Effector memory CD8-positive, alpha-beta T cell (primary cell): ENCODE measurements at regions not wholly inside any gene's neighbourhood (a gene's known extent, or its start where the extent isn't known, plus 50 kb on each side); places are given as distances from the start of the nearest gene placed in this dataset.

Source experiments
- ATAC-seq: fragments of 150-1000 bp; cut with Tn5 transposase; replicated peaks from 2 replicates; pipeline ENCODE4 v1.10.0; 2021; ENCODE audit warnings: mild to moderate bottlenecking, moderate library complexity
- DNase-seq, 3 experiments: peaks; one replicate each; pipeline ENCODE4 v3.0.0; 2021
- H3K27ac Mint-ChIP-seq, 2 donors: one replicate each; pipeline ENCODE4 v1.8.0; 2022; ENCODE audit warnings: mild to moderate bottlenecking in 2 of 2, mixed read lengths in 2 of 2, moderate library complexity in 2 of 2
- H3K27me3 Mint-ChIP-seq, 2 donors: one replicate each; pipeline ENCODE4 v1.8.0; 2022; ENCODE audit warnings: mixed read lengths in 2 of 2
- H3K36me3 Mint-ChIP-seq: one replicate; pipeline ENCODE4 v1.8.0; 2022; ENCODE audit warnings: mild to moderate bottlenecking, moderate library complexity, mixed read lengths; ENCODE audit not compliant: insufficient read depth
- H3K4me1 Mint-ChIP-seq, 2 donors: one replicate each; pipeline ENCODE4 v1.8.0; 2022; ENCODE audit warnings: low read depth in 2 of 2, mixed read lengths in 2 of 2
- H3K4me3 Mint-ChIP-seq, 2 donors: one replicate each; pipeline ENCODE4 v1.8.0; 2022; ENCODE audit warnings: mild to moderate bottlenecking in 2 of 2, mixed read lengths in 2 of 2, moderate library complexity in 2 of 2
- H3K9me3 Mint-ChIP-seq, 2 donors: one replicate each; pipeline ENCODE4 v1.8.0; 2022; ENCODE audit warnings: mixed read lengths in 2 of 2

DNA sequence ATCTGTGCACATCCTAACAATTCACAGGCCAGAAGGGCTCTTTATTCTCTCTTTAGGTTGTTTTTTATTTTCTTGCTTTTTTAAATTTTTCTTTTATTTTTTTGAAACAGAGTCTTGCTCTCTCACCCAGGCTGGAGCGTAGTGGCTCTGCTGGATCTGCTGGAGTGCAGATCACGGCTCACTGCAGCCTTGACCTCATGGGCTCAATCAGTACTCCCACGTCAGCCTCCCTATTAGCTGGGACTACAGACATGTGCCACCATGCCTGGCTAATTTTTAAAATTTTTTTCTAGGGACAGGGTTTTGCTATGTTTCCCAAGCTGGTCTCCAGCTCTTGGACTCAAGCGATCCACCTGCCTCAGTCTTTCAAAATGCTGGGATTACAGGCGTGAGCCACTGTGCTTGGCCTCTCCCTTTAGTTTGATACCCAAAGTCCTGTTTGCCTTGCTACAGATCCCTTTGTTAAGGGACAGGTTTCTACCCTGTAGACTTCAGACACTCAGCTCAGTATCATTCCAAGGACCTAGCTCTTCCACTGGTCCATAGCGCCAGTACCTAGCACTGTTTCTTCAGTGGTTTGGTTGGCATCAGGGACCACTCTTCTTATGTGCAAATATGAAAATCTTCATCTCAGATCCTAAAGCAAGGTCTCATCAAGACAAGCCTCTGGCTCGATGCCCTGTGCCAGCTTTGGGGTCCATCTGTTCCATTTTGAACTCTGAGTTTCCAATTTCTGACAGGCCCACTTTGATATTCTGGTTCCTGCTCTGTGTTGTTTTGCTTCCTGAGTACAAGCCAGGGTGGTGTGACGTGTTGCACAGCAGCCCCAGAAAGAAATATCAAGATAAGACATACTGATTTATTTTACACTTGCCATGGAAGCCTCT, 211.7 kb downstream of the FAT3 start:
- no peaks in the 10 kb centered on the region for H3K27me3 Mint-ChIP-seq

DNA sequence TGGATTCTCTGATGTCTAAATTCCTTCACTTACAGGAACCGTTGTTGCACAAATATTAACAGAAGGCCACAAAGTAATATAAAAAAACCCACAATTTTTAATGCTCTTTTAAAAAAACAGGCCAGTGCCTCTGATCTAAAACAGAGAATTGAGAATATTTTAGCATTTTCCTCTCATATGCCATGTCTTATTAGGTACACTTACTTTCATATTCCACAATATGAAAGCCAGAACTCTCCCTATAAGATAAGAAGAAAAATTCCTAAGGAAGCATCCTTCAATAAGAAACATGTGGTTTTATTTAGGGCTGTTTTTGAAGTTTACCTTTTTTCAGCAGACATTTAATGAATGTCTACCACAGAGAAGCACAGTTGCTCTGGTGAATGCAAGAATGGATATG, 214.5 kb downstream of the FAT3 start:
- Mint-ChIP-seq H3K9me3 (peaks cover 6 to 17% of the 10 kb centered on the region in 2 donors), H3K4me1 (no peaks in the 10 kb centered on the region), H3K4me3 (no peak overlapping the region), H3K36me3 (no peaks in the 10 kb centered on the region), H3K27me3 (no peaks in the 10 kb centered on the region), H3K27ac (no peak overlapping the region)
- DNase-seq (no peak), ATAC-seq (no peak)

More for the DNA sequence above, 211.7 kb downstream of the FAT3 start:
- Mint-ChIP-seq H3K9me3 (peaks cover 5 to 17% of the 10 kb centered on the region in 2 donors), H3K36me3 (no peaks in the 10 kb centered on the region), H3K4me3 (no peak overlapping the region), H3K4me1 (no peaks in the 10 kb centered on the region), H3K27ac (no peak overlapping the region)
- no peak for DNase-seq
- ATAC-seq, result no peak

DNA sequence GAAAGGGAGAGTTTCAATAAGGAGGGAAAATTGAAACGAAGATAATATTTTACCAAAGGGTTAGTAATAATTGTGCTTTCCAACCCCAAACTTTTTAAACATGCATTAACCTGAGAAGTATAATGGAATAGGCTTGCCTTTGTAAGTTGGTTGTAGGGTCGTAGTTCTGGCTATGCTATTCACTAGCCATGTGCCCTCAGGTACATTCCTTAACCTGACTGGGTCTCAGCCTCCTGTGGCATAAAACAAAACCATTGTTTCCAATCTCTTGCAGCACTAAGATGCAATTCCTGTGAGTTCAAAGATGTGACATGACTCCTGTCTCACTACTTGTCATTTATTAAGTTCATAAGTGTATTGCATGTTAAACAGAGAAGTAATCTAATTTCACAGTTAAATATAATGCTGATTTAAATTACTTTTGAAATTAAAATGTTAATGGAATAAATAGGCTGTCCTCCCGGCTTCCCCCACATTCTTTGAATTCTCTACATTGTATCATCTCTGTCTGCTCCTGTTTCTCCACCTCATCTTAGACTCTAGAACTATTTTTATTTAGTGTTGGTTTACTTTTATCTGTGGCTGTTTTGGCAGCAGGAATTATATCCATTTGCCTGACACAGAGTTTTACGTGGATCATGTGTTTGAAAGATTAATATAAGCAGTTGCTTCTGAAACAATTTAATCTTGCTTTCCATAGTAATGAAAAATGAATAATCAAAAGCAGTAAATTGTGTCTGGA, 216.3 kb downstream of the FAT3 start:
- Mint-ChIP-seq H3K9me3 (peaks cover 6 to 11% of the 10 kb centered on the region in 2 donors), H3K4me3 (no peak overlapping the region), H3K27ac (no peak overlapping the region), H3K4me1 (no peaks in the 10 kb centered on the region), H3K27me3 (no peaks in the 10 kb centered on the region), H3K36me3 (no peaks in the 10 kb centered on the region)
- DNase-seq (no peak), ATAC-seq (no peak)

DNA sequence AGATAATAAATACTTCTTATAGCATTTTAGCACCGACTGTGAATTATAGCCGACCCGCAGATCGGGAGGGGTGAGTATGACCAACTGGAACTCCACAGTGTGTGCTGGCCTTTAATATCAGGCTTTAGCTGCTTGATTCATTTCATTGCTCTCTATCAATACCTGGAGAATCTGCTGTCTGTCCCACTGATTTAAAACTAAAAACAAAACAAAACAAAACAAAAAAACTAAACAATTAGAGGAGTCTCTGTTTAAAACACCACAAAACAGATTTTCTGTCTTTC, 216.8 kb downstream of the FAT3 start:
- Mint-ChIP-seq H3K27ac (no peak overlapping the region), H3K9me3 (peaks cover 6 to 9% of the 10 kb centered on the region in 2 donors), H3K27me3 (no peaks in the 10 kb centered on the region), H3K36me3 (no peaks in the 10 kb centered on the region), H3K4me3 (no peak overlapping the region), H3K4me1 (no peaks in the 10 kb centered on the region)
- no peak for DNase-seq
- ATAC-seq, result no peak

DNA sequence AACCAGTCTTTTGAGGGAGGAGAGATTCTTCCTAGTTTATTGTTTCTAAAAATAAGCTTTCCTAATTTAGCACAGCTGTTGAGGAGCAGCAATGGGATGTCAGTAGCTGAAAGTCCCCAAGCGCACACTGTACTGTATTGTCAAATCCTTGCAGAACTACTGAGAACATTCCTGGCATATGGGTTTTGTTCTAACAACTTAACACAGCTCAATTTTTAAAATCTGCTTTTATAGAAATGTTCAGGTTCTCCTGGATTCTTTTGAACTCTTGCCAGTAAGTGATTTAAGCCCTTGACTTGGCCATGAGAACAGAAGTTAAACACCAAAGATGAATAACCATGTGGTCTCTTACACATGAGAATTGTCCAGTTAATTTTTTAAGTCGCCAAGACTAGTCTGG, 218.6 kb downstream of the FAT3 start:
- Mint-ChIP-seq H3K9me3 (peaks cover 4 to 9% of the 10 kb centered on the region in 2 donors), H3K27ac (no peak overlapping the region), H3K36me3 (no peaks in the 10 kb centered on the region), H3K4me1 (no peaks in the 10 kb centered on the region), H3K4me3 (no peak overlapping the region), H3K27me3 (no peaks in the 10 kb centered on the region)
- DNase-seq (no peak), ATAC-seq (no peak)

DNA sequence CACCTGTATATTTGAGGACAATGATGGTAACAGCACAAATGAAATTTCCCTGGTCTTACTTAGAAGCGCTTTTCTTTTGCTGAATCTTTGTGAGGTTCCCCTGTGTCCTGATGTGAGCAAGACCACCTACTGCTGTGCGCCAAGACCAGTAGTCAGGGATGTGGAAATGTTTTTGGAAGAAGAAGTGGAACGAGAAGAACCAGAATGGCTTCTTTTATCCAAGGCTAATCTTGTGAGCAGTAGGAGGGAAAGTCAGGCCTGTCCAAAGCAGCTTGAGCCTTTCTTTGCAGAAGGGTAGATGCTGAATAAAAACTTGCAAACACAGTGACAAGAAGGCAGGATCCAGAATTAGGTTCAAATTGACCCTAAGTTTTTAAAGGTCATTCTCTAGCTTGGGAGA, 223.0 kb downstream of the FAT3 start:
- Mint-ChIP-seq H3K27ac (no peak overlapping the region), H3K4me1 (no peaks in the 10 kb centered on the region), H3K4me3 (no peak overlapping the region), H3K27me3 (no peaks in the 10 kb centered on the region), H3K9me3 (peaks cover 0 to 1% of the 10 kb centered on the region in 2 donors), H3K36me3 (no peaks in the 10 kb centered on the region)
- ATAC-seq, result no peak
- no peak for DNase-seq

DNA sequence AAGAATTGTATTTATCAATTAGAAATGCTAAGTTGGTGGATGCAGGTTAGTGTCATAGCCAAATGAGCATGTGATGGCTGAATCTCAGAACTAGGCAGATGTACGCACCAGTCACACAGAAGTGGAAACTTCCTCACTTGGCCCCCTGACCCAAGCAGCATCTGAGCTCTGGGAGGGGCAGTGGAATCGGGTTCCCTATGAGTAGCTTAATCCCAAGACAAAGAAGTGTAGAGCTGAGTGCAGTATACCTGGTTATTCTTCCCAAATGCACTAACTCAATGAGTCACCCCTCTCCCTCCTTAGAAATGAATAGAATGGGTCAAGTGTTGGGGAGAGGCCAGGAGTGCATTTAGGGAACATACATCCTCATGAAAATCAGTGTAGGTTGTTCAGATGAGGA, 224.6 kb downstream of the FAT3 start:
- ATAC-seq (no peak), DNase-seq (no peak)
- H3K27ac Mint-ChIP-seq, result no peak overlapping the region
- H3K4me1 Mint-ChIP-seq, result no peaks in the 10 kb centered on the region
- H3K4me3 Mint-ChIP-seq, result no peak overlapping the region
- no peaks in the 10 kb centered on the region for H3K27me3 Mint-ChIP-seq
- H3K36me3 Mint-ChIP-seq, result no peaks in the 10 kb centered on the region
- no peaks in the 10 kb centered on the region for H3K9me3 Mint-ChIP-seq

DNA sequence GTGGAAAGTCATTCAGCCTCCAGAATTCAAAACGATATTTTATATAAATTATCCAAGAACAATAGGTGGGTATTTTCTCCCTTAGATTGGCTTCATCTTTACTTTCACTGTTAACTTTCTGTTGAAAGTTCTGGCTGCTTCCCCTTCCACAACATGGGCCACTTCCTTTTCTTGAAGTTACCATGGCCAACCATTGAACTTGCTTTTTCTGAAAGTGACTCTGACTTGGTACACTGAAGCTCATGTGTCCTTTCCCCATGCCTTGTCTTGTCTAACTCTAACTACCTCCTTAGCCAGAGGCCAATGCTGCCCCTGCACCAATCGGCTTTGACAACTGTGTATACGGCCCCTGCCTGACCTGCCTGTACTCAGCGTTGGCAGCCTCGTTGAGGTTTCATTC, 225.2 kb downstream of the FAT3 start:
- H3K36me3 Mint-ChIP-seq, result no peaks in the 10 kb centered on the region
- H3K27me3 Mint-ChIP-seq, result no peaks in the 10 kb centered on the region
- no peaks in the 10 kb centered on the region for H3K9me3 Mint-ChIP-seq
- DNase-seq (no peak), ATAC-seq (no peak)
- no peak overlapping the region for H3K4me3 Mint-ChIP-seq
- H3K4me1 Mint-ChIP-seq, result no peaks in the 10 kb centered on the region
- no peak overlapping the region for H3K27ac Mint-ChIP-seq

DNA sequence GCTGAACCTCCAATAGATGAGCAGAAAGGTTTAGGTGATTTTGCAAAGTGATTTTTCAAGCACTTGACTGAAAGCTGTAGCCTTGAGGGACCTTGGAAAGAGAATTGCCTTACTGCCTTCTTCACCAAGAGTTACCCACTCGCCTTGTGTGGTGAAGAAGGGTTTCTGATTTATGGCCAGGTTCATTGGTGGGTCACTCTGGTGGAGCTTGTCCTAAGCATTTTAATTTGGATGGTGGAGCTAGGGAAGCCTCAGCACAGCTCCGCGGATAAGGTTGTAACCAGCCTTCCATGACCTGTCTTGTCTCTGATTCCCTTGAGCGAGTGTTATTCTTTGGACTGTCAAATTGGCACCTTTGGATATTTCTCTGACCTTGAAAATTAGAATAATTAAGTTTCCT, 226.4 kb downstream of the FAT3 start:
- no peak for ATAC-seq
- no peak overlapping the region for H3K27ac Mint-ChIP-seq
- H3K4me3 Mint-ChIP-seq, result no peak overlapping the region
- H3K27me3 Mint-ChIP-seq, result no peaks in the 10 kb centered on the region
- DNase-seq, result no peak
- H3K4me1 Mint-ChIP-seq, result no peaks in the 10 kb centered on the region
- no peaks in the 10 kb centered on the region for H3K9me3 Mint-ChIP-seq
- H3K36me3 Mint-ChIP-seq, result no peaks in the 10 kb centered on the region

DNA sequence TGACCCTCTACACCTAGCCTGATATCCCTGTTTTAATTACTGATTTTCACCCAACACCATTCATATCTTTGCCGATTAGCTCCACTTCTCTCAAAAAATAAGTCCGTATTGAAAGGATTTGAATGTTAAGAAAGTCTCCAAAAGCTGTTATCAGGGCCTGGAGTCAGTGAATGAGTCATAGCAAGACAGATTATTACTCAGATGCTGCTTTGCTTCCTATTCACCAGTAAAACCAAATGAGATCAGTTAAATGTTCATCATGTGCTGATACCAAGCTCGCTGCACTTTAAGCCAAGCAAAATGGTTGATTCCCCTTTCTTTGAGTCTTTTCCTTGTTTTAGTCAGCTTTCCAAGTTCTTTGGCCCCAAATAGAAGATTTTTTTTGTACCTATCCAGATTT, 228.4 kb downstream of the FAT3 start:
- H3K27ac Mint-ChIP-seq, result no peak overlapping the region
- no peaks in the 10 kb centered on the region for H3K4me1 Mint-ChIP-seq
- ATAC-seq (no peak), DNase-seq (no peak)
- no peak overlapping the region for H3K4me3 Mint-ChIP-seq
- H3K9me3 Mint-ChIP-seq, result no peaks in the 10 kb centered on the region
- no peaks in the 10 kb centered on the region for H3K36me3 Mint-ChIP-seq
- H3K27me3 Mint-ChIP-seq, result no peaks in the 10 kb centered on the region

DNA sequence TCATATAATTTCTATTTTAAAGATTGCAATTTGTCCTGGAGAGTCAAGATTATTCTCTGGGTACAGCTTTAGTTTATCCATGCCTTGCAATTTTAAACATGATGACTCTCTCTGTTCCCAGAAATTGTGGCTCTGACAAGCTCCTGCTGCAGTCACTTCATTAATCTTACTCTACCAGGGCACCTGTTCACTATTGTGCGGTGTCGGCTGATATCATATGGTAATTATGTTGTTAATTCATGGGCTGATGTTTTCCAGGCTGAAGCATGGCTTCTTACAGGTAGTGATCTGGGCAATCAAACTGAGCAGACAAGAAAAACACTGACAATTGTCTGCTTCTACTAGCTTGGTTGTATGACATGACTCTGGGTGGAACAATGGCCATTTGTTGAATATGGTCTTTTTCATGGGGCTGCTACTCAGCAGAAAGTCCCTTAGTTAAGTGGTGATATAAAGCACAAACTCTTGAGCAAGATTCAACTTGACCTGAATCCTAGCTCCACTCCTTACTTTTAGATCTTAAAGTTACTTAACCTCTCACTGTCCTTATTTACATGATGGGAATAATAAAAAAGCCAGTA, 230.7 kb downstream of the FAT3 start:
- Mint-ChIP-seq H3K27ac (no peak overlapping the region), H3K4me3 (no peak overlapping the region), H3K4me1 (peaks cover 0 to 2% of the 10 kb centered on the region in 2 donors), H3K9me3 (peaks cover 5 to 7% of the 10 kb centered on the region in 2 donors), H3K36me3 (no peaks in the 10 kb centered on the region), H3K27me3 (no peaks in the 10 kb centered on the region)
- no peak for DNase-seq
- no peak for ATAC-seq

DNA sequence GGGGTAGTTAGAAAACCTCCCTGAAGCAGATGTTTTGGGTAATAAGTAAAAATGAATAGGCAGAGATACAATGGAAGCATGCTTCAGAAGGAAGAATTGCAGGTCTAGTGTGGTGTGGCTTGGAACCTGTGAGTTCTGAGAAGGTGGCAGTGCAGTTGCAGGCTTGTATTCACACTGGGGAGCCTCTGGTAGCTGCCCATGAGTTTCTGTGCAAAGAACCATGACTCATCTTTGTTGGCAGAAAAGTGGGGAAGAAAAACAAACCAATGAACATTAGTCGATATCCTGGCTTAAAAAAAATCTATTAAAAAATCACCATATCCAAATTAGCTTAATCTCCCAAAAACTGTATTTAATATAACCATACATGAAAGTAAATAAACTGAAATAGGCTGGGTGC, 232.6 kb downstream of the FAT3 start:
- ATAC-seq (no peak), DNase-seq (no peak)
- Mint-ChIP-seq H3K27me3 (no peaks in the 10 kb centered on the region), H3K4me1 (peaks cover 0 to 2% of the 10 kb centered on the region in 2 donors), H3K4me3 (no peak overlapping the region), H3K9me3 (peaks cover 5 to 7% of the 10 kb centered on the region in 2 donors), H3K36me3 (no peaks in the 10 kb centered on the region), H3K27ac (no peak overlapping the region)

DNA sequence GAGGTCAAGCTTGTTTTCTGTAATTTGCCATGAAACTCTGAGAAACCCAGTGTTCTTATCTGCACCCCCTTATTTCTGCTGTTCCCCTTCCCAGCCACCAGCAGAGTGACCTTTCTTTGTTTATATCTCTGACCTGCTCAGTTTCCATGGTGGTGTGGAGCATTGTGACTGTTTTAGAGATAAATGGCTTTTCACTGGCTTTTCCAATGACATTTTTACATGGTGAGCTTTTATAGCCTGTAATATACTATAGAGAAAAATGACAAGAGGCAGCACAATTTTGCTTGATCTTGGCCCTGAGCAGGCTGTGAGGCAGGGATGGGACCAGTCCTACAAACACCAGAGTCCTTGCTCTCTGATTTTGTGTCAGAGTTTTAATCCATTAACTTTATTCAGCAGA, 233.9 kb downstream of the FAT3 start:
- H3K27me3 Mint-ChIP-seq, result no peaks in the 10 kb centered on the region
- H3K4me1 Mint-ChIP-seq, result peaks cover 0 to 2% of the 10 kb centered on the region in 2 donors
- ATAC-seq (no peak), DNase-seq (no peak)
- peaks cover 5 to 7% of the 10 kb centered on the region in 2 donors for H3K9me3 Mint-ChIP-seq
- no peak overlapping the region for H3K4me3 Mint-ChIP-seq
- no peak overlapping the region for H3K27ac Mint-ChIP-seq
- H3K36me3 Mint-ChIP-seq, result no peaks in the 10 kb centered on the region

DNA sequence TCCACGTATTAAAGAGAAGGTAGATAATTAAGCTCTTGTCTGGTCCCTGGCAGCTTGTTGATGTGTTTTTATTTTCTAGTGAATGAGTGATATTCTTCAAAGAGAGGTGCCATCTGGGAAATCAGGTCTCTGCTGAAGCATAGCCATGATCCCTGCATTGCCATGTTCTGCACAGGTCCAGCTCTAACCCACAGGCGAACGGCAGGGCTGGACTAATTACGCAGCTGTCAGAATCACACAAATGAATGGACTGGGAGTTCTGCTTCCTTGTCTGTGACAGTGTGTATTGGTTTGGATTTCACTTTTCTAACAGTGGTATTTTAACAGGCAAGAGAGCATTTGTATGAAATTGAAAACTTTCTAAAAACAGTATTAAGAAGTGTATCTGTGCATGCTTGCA, 235.6 kb downstream of the FAT3 start:
- H3K27me3 Mint-ChIP-seq, result no peaks in the 10 kb centered on the region
- peaks cover 0 to 2% of the 10 kb centered on the region in 2 donors for H3K4me1 Mint-ChIP-seq
- no peak for DNase-seq
- H3K4me3 Mint-ChIP-seq, result no peak overlapping the region
- no peak overlapping the region for H3K27ac Mint-ChIP-seq
- H3K36me3 Mint-ChIP-seq, result no peaks in the 10 kb centered on the region
- H3K9me3 Mint-ChIP-seq, result peaks cover 7 to 10% of the 10 kb centered on the region in 2 donors
- ATAC-seq, result no peak
